HepG2 (cell line): ENCODE measurements at regions not wholly inside any gene's neighbourhood (a gene's known extent, or its start where the extent isn't known, plus 50 kb on each side); places are given as distances from the start of the nearest gene placed in this dataset.

Experiments used
- ATAC-seq: fragments of 200-7000 bp; cut with Tn5 transposase; 3 replicates; pipeline ENCODE4 v1.9.1; 2020; ENCODE audit warnings: mild to moderate bottlenecking, moderate library complexity
- BruUV-seq: library from RNA; stranded (reverse); fragments of 400-500 nt; replicated peaks from 2 replicates; lab custom pipeline; 2021; lab: Mats Ljungman, UMichigan
- CTCF ChIA-PET: fragments of 300-600 bp; formaldehyde crosslinking; extraction: SDS; loops from one replicate; lab custom pipeline; 2021; ENCODE audit warnings: low total read pairs, inconsistent platforms, low intra/inter-chr PET ratio; lab: Yijun Ruan, JAX
- POLR2A ChIA-PET: fragments of 350-600 bp; sonication (Branson Sonifier 250); formaldehyde crosslinking; loops from one replicate; lab custom pipeline; 2020; ENCODE audit warnings: antibody characterized with exemption, inconsistent platforms; lab: Yijun Ruan, JAX
- DNase-seq: peaks from one replicate; pipeline ENCODE4 v3.0.0-alpha.2; 2015; ENCODE audit warnings: low spot score
- FAIRE-seq: peaks from 3 replicates; lab custom pipeline; 2011; peaks lifted over from hg19 to GRCh38; lab: Jason Lieb, UNC
- H2AFZ ChIP-seq: one replicate; pipeline ENCODE4 v1.6.1; 2011; ENCODE audit warnings: low read length, inconsistent platforms
- H3K27ac ChIP-seq: fragments of 300-600 bp; 3 replicates; pipeline ENCODE4 v1.8.0; 2011; ENCODE audit warnings: mixed run types, mild to moderate bottlenecking, mixed read lengths, low read length, inconsistent platforms; ENCODE audit not compliant: insufficient read depth; ENCODE audit errors: extremely low read length
- H3K27me3 ChIP-seq, 2 experiments: fragments of 200-600 bp in 1 of 2; 2 replicates in 1 of 2; 3 replicates in 1 of 2; pipeline versions ENCODE4 v1.6.0 to v1.8.0; 2011; ENCODE audit warnings: low read length in 2 of 2, mild to moderate bottlenecking in 2 of 2, moderate library complexity in 2 of 2, inconsistent platforms in 1 of 2; ENCODE audit not compliant: insufficient read depth in 2 of 2, control insufficient read depth in 1 of 2
- H3K36me3 ChIP-seq, 2 experiments: fragments of 200-600 bp in 1 of 2; replicated peaks in 1 of 2; 2 replicates in 1 of 2; 3 replicates in 1 of 2; pipeline versions ENCODE4 v1.5.1 to v1.8.0; 2011; ENCODE audit warnings: low read length in 2 of 2, inconsistent platforms in 1 of 2; ENCODE audit not compliant: insufficient read depth in 2 of 2, control insufficient read depth in 1 of 2
- H3K4me1 ChIP-seq: 2 replicates; pipeline ENCODE4 v1.5.1; 2012; ENCODE audit warnings: low read length, inconsistent platforms; ENCODE audit not compliant: insufficient read depth
- H3K4me2 ChIP-seq: 2 replicates; pipeline ENCODE4 v1.6.0; 2011; ENCODE audit warnings: low read depth, low read length, inconsistent platforms
- H3K4me3 ChIP-seq, 3 experiments: fragments of 200-600 bp in 1 of 3; sonication (generic), shearing (Covaris generic) in 1 of 3; replicated peaks in 1 of 3; 2 replicates each; pipeline ENCODE4 v1.5.1; 2011 to 2016; ENCODE audit warnings: low read length in 3 of 3, inconsistent platforms in 2 of 3, low read depth in 2 of 3, mild to moderate bottlenecking in 2 of 3, control low read depth in 1 of 3, mixed read lengths in 1 of 3; ENCODE audit not compliant: insufficient read depth in 1 of 3
- H3K79me2 ChIP-seq: one replicate; pipeline ENCODE4 v1.6.1; 2011; ENCODE audit warnings: low read length, inconsistent platforms; ENCODE audit not compliant: insufficient read depth
- H3K9ac ChIP-seq: 2 replicates; pipeline ENCODE4 v1.6.0; 2011; ENCODE audit warnings: mild to moderate bottlenecking, low read depth, low read length, inconsistent platforms; ENCODE audit not compliant: insufficient read depth
- H3K9me3 ChIP-seq: 2 replicates; pipeline ENCODE4 v1.5.1; 2012; ENCODE audit warnings: mild to moderate bottlenecking, low read length
- H4K20me1 ChIP-seq: 2 replicates; pipeline ENCODE4 v1.6.0; 2011; ENCODE audit warnings: inconsistent platforms, mild to moderate bottlenecking, low read length, moderate library complexity; ENCODE audit not compliant: insufficient read depth
- CBX5 ChIP-seq: sonication (generic); formaldehyde crosslinking; IDR thresholded peaks from 2 replicates; pipeline ENCODE4 v1.4.0; 2020; ENCODE audit warnings: missing genetic modification reagents, borderline replicate concordance
- FOSL2 ChIP-seq: sonication (generic); formaldehyde crosslinking; IDR thresholded peaks from 2 replicates; pipeline ENCODE4 v1.4.0; 2020; ENCODE audit warnings: missing genetic modification reagents
- HNRNPLL ChIP-seq: fragments of 200-400 bp; formaldehyde crosslinking; IDR thresholded peaks from 2 replicates; pipeline ENCODE4 v1.6.1; 2017; ENCODE audit warnings: mild to moderate bottlenecking, low read depth, low read length; ENCODE audit not compliant: poor library complexity, severe bottlenecking
- KMT2A ChIP-seq: sonication (generic); formaldehyde crosslinking; IDR thresholded peaks from 2 replicates; pipeline ENCODE4 v1.4.0; 2020; ENCODE audit warnings: missing genetic modification reagents
- MTERF4 ChIP-seq: sonication (generic); formaldehyde crosslinking; IDR thresholded peaks from 2 replicates; pipeline ENCODE4 v1.8.0; 2023; ENCODE audit warnings: mild to moderate bottlenecking, missing genetic modification reagents
- NR2F1 ChIP-seq, 2 experiments: fragments of 450-650 bp in 1 of 2; formaldehyde crosslinking in 1 of 2; IDR thresholded peaks; 2 replicates each; pipeline versions ENCODE4 v1.5.0 to v1.6.1; 2016 to 2020; ENCODE audit warnings: mild to moderate bottlenecking in 1 of 2, missing compliant biosample characterization in 1 of 2, missing genetic modification reagents in 1 of 2, moderate library complexity in 1 of 2
- PHF5A ChIP-seq: IDR thresholded peaks from one replicate; pipeline ENCODE4 v1.6.1; 2018; ENCODE audit warnings: low read depth, missing genetic modification reagents; ENCODE audit not compliant: unreplicated experiment
- U2AF1 ChIP-seq: fragments of 200-400 bp; formaldehyde crosslinking; optimal IDR thresholded peaks from 2 replicates; pipeline ENCODE3; 2017; ENCODE audit warnings: mild to moderate bottlenecking, low read depth, low read length
- ZBTB1 ChIP-seq: sonication (generic); formaldehyde crosslinking; IDR thresholded peaks from 2 replicates; pipeline ENCODE4 v1.4.0; 2020; ENCODE audit warnings: missing genetic modification reagents, borderline replicate concordance
- ZBTB44 ChIP-seq: sonication (generic); formaldehyde crosslinking; IDR thresholded peaks from 2 replicates; pipeline ENCODE4 v1.4.0; 2020; ENCODE audit warnings: missing genetic modification reagents
- ZSCAN29 ChIP-seq: sonication (generic); formaldehyde crosslinking; conservative IDR thresholded peaks from 2 replicates; pipeline ENCODE4 v1.4.0; 2020; ENCODE audit warnings: mild to moderate bottlenecking, missing genetic modification reagents
- ZSCAN5A ChIP-seq: sonication (generic); formaldehyde crosslinking; IDR thresholded peaks from 2 replicates; pipeline ENCODE4 v1.8.0; 2022; ENCODE audit warnings: mild to moderate bottlenecking, missing genetic modification reagents, borderline replicate concordance
- WGBS: methylation state at CpG from one replicate; pipeline ENCODE4 v1.1.6; 2017; ENCODE audit warnings: low lambda C conversion rate; 5-methylcytosine and 5-hydroxymethylcytosine counted together
- in situ Hi-C: cut with HindIII; loops from 2 replicates; pipeline ENCODE4 v1.10.0; 2017; ENCODE audit warnings: low pct_unique_long_range_greater_than_20kb; ENCODE audit not compliant: extremely low pct_ligation_motif_present
- intact Hi-C: fragments of 100-400 bp; cut with micrococcal nuclease; formaldehyde crosslinking; loops from one replicate; pipeline ENCODE4 v1.10.0; 2022; ENCODE audit not compliant: unreplicated experiment

- Histone ChIP-seq H3K36me3 (no peaks in the 10 kb centered on the region), H3K4me2 (no peak overlapping the region), H3K4me3 (no peak overlapping the region), H3K9me3 (no peaks in the 10 kb centered on the region), H3K27ac (no peak overlapping the region), H3K79me2 (no peaks in the 10 kb centered on the region), H3K9ac (no peak overlapping the region), H2AFZ (no peak overlapping the region), H3K27me3 (no peaks in the 10 kb centered on the region), H3K4me1 (no peaks in the 10 kb centered on the region), H4K20me1 (no peaks in the 10 kb centered on the region)
- ChIA-PET CTCF (no interaction called here), POLR2A (no interaction called here)
- no peak for FAIRE-seq
- BruUV-seq: no TSS peak
- intact Hi-C loops: no loop called here
- WGBS: 11% methylated on average over 4 of the region's 4 CpGs
- ATAC-seq: no peak
- DNase-seq: no peak
- in situ Hi-C loops: no loop called here
- no peak for TF ChIP-seq HNRNPLL
- TF ChIP-seq CBX5 (CRISPR knock-in tag): no peak
- TF ChIP-seq KMT2A (CRISPR knock-in tag): no peak
- no peak for TF ChIP-seq MTERF4
- no peak for TF ChIP-seq U2AF1
- TF ChIP-seq ZSCAN29 (CRISPR knock-in tag): no peak
- no peak for TF ChIP-seq PHF5A (CRISPR knock-in tag)
- no peak for TF ChIP-seq FOSL2 (CRISPR knock-in tag)
- no peak for TF ChIP-seq ZBTB44 (CRISPR knock-in tag)
- TF ChIP-seq NR2F1 (CRISPR knock-in tag; IDR thresholded peaks at IDR 0.05): no peak
- no peak for TF ChIP-seq ZBTB1
- TF ChIP-seq ZSCAN5A (CRISPR knock-in tag): no peak
Observed at GRCh38 chr5:72744136-72744535, 72.3 kb upstream of the TNPO1 start.
